KMS-11 (cell line): ENCODE measurements at regions not wholly inside any gene's neighbourhood (a gene's known extent, or its start where the extent isn't known, plus 50 kb on each side); places are given as distances from the start of the nearest gene placed in this dataset.

Experiments
- H2AFZ ChIP-seq: fragments of 200-600 bp; sonication (generic); 2 replicates; pipeline ENCODE4 v1.6.1; 2016; ENCODE audit warnings: antibody characterized with exemption, mixed run types, low read depth
- H3K27ac ChIP-seq: fragments of 200-600 bp; sonication (generic); 2 replicates; pipeline ENCODE4 v1.6.1; 2016; ENCODE audit warnings: mild to moderate bottlenecking, mixed run types
- H3K27me3 ChIP-seq: fragments of 200-600 bp; sonication (generic); 2 replicates; pipeline ENCODE4 v1.6.1; 2017; ENCODE audit warnings: mild to moderate bottlenecking, low read depth, mixed run types, moderate library complexity; ENCODE audit not compliant: insufficient read depth
- H3K36me3 ChIP-seq: fragments of 200-600 bp; sonication (generic); 2 replicates; pipeline ENCODE4 v1.6.1; 2017; ENCODE audit warnings: mild to moderate bottlenecking, mixed run types; ENCODE audit not compliant: insufficient read depth
- H3K4me1 ChIP-seq: fragments of 200-600 bp; sonication (generic); 2 replicates; pipeline ENCODE4 v1.6.1; 2016; ENCODE audit warnings: mild to moderate bottlenecking, low read depth, mixed run types; ENCODE audit not compliant: poor library complexity, severe bottlenecking
- H3K4me2 ChIP-seq: fragments of 200-600 bp; sonication (generic); 2 replicates; pipeline ENCODE4 v1.7.0; 2016; ENCODE audit warnings: mild to moderate bottlenecking, mixed run types
- H3K4me3 ChIP-seq: fragments of 200-600 bp; sonication (generic); IDR thresholded peaks from 2 replicates; pipeline ENCODE4 v1.6.1; 2017; ENCODE audit warnings: low read depth, low read length, mixed read lengths; ENCODE audit not compliant: insufficient read depth
- H3K79me2 ChIP-seq: fragments of 200-600 bp; sonication (generic); 2 replicates; pipeline ENCODE4 v1.6.1; 2016; ENCODE audit warnings: low read depth, mixed run types; ENCODE audit not compliant: insufficient read depth
- H3K9ac ChIP-seq: fragments of 200-600 bp; sonication (generic); 2 replicates; pipeline ENCODE4 v1.6.1; 2016; ENCODE audit warnings: mild to moderate bottlenecking, mixed run types
- H4K20me1 ChIP-seq: fragments of 200-600 bp; sonication (generic); 2 replicates; pipeline ENCODE4 v1.6.1; 2016; ENCODE audit warnings: mild to moderate bottlenecking, mixed run types; ENCODE audit not compliant: insufficient read depth
- TF ChIP-seq, protein P1 (sequence below): fragments of 200-600 bp; sonication (generic); conservative IDR thresholded peaks from 2 replicates; pipeline ENCODE4 v1.6.1; 2017; ENCODE audit warnings: low read depth, mild to moderate bottlenecking, antibody characterized with exemption, low read length, moderate library complexity, mixed read lengths

DNA sequence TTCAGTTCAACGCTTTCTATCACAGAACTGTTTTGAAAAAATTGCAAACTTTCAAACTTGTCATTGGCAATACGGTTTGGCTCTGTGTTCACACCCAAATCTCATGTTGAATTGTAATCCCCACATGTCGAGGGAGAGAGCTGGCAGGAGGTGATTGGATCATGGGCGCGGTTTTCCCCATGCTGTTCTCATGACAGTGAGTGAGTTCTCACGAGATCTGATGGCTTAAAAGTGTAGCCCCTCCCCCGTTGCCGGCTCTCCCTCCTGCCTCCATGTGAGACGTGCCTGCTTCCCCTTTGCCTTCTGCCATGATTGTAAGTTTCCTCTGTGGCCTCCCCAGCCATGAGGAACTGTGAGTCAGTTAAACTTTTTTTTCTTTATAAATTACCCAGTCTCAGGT is 1144.0 kb downstream of the BRD1 start:
- Histone ChIP-seq H3K36me3 (no peaks in the 10 kb centered on the region), H3K79me2 (no peaks in the 10 kb centered on the region), H3K9ac (no peak overlapping the region), H3K4me1 (no peaks in the 10 kb centered on the region), H3K27me3 (no peaks in the 10 kb centered on the region), H3K4me2 (no peak overlapping the region), H4K20me1 (no peaks in the 10 kb centered on the region), H3K4me3 (no peak overlapping the region), H2AFZ (no peak overlapping the region), H3K27ac (no peak overlapping the region)
- TF ChIP-seq, protein P1, sequence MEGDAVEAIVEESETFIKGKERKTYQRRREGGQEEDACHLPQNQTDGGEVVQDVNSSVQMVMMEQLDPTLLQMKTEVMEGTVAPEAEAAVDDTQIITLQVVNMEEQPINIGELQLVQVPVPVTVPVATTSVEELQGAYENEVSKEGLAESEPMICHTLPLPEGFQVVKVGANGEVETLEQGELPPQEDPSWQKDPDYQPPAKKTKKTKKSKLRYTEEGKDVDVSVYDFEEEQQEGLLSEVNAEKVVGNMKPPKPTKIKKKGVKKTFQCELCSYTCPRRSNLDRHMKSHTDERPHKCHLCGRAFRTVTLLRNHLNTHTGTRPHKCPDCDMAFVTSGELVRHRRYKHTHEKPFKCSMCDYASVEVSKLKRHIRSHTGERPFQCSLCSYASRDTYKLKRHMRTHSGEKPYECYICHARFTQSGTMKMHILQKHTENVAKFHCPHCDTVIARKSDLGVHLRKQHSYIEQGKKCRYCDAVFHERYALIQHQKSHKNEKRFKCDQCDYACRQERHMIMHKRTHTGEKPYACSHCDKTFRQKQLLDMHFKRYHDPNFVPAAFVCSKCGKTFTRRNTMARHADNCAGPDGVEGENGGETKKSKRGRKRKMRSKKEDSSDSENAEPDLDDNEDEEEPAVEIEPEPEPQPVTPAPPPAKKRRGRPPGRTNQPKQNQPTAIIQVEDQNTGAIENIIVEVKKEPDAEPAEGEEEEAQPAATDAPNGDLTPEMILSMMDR: no peak

- Histone ChIP-seq H3K27ac (no peak overlapping the region), H4K20me1 (no peaks in the 10 kb centered on the region), H3K4me1 (no peaks in the 10 kb centered on the region), H3K4me2 (no peak overlapping the region), H3K4me3 (no peak overlapping the region), H2AFZ (no peak overlapping the region), H3K79me2 (no peaks in the 10 kb centered on the region), H3K36me3 (no peaks in the 10 kb centered on the region), H3K27me3 (no peaks in the 10 kb centered on the region), H3K9ac (no peak overlapping the region)
- TF ChIP-seq, protein P1: no peak
Observed at GRCh38 chr22:48682504-48682903, 1145.2 kb downstream of the BRD1 start.

DNA sequence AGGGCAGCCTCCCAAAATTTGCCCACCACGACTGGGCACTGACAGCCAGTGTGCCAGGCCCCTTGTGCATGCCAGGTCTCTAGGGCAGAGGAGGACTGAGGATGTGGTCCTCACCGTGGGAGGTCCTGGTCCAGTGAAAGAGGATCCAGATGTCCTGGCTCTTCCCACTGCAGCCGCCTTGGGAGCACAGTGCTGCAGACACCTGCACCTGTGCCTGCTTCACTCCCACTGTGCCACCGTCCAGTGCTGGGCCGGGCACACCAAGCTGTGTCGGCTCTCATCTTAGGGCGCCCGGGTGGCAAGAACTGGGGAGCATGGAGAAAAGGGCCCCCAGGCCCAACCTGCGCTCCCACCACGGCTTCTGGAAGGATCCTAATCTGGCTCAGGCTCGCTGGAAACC is 1147.1 kb downstream of the BRD1 start:
- TF ChIP-seq, protein P1: no peak
- no peak overlapping the region for H3K27ac ChIP-seq
- no peaks in the 10 kb centered on the region for H4K20me1 ChIP-seq
- no peaks in the 10 kb centered on the region for H3K79me2 ChIP-seq
- H2AFZ ChIP-seq: no peak overlapping the region
- no peak overlapping the region for H3K4me3 ChIP-seq
- no peaks in the 10 kb centered on the region for H3K27me3 ChIP-seq
- no peaks in the 10 kb centered on the region for H3K4me1 ChIP-seq
- H3K36me3 ChIP-seq: no peaks in the 10 kb centered on the region
- H3K9ac ChIP-seq: no peak overlapping the region
- no peak overlapping the region for H3K4me2 ChIP-seq

DNA sequence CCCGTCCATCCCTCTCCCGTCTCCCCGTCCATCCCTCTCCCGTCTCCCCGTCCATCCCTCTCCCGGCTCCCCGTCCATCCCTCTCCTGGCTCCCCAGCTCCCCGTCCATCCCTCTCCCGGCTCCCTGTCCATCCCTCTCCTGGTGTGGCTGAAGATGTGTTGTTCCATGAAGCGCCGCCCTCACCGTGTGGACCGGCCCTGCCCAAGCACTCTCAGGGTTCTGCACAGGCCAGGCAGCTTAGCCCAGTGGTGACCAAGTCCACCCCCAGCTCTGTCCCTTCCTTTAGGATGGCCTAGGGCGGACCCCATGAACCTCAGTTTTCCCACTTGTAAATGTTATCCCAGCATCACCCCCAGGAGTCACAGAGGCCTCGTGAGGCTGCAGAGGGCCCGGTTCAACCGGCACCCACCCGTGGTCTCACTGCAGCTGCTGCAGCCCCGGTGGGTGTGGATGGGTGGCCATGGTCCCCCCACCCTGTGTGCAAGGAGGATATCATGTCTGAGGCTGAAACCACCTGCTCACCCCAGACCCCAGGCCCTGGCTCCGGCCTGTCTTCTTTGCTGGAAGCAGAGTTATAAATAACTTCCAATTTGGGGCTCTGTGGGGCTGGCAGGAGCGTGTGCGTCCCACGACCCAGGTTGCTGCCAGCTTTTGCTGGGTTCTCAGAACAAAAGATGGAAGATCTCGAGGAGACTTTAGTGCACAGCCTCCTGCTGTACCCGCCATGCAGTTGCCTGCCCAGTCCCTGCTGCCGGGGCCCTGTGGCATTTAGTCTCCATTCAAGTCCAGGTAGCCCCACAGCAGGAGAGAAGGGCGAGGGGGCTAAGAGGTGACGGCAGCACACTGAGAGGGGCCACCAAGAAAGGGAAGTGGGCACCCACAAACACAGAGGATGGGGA is 1147.8 kb downstream of the BRD1 start:
- no peak overlapping the region for H3K9ac ChIP-seq
- H4K20me1 ChIP-seq: no peaks in the 10 kb centered on the region
- no peaks in the 10 kb centered on the region for H3K36me3 ChIP-seq
- H3K27me3 ChIP-seq: no peaks in the 10 kb centered on the region
- H3K4me3 ChIP-seq: no peak overlapping the region
- H3K27ac ChIP-seq: no peak overlapping the region
- H3K4me2 ChIP-seq: no peak overlapping the region
- no peaks in the 10 kb centered on the region for H3K79me2 ChIP-seq
- no peaks in the 10 kb centered on the region for H3K4me1 ChIP-seq
- TF ChIP-seq, protein P1: no peak
- H2AFZ ChIP-seq: no peak overlapping the region
